DND-41 (cell line): ENCODE measurements at regions not wholly inside any gene's neighbourhood (a gene's known extent, or its start where the extent isn't known, plus 50 kb on each side); places are given as distances from the start of the nearest gene placed in this dataset.

Experiments
- CTCF ChIP-seq: IDR thresholded peaks from 2 replicates; pipeline ENCODE4 v1.5.1; 2012; ENCODE audit warnings: borderline replicate concordance, low read length, moderate library complexity, mild to moderate bottlenecking; ENCODE audit not compliant: poor library complexity, severe bottlenecking; ENCODE audit errors: extremely low read depth
- EZH2 ChIP-seq: IDR thresholded peaks from 3 replicates; pipeline ENCODE4 v1.6.1; 2012; ENCODE audit warnings: borderline replicate concordance, low read depth, mild to moderate bottlenecking, moderate library complexity, low read length, inconsistent platforms; ENCODE audit not compliant: severe bottlenecking

GRCh38 chr3:124453189-124453588 lies 277.1 kb upstream of the UMPS start:
- no peak for TF ChIP-seq CTCF
- TF ChIP-seq EZH2: no peak
